ENCODE measurements at regions not wholly inside any gene's neighbourhood (a gene's known extent, or its start where the extent isn't known, plus 50 kb on each side); places are given as distances from the start of the nearest gene placed in this dataset.

DNA sequence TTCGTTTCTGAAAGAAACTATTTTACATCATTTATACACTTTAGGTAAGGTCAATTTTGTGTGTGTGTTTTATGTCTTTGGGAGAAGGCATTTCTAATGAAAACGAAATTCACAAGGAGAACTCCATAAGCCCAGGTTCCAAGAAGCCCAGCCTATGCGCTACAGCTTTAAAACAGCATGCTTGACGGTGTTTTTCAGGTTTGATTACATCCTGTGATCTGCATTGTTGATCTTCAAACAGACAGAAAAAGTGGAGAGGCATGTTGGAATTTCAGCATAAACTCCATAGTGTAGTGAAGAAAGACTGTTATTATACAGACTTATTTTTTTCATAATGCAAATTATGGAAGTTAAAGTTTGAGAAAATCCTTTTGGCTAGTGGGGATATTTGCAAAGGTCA, 187.6 kb downstream of the TEX36 start:
- TF ChIP-seq, protein P1, sequence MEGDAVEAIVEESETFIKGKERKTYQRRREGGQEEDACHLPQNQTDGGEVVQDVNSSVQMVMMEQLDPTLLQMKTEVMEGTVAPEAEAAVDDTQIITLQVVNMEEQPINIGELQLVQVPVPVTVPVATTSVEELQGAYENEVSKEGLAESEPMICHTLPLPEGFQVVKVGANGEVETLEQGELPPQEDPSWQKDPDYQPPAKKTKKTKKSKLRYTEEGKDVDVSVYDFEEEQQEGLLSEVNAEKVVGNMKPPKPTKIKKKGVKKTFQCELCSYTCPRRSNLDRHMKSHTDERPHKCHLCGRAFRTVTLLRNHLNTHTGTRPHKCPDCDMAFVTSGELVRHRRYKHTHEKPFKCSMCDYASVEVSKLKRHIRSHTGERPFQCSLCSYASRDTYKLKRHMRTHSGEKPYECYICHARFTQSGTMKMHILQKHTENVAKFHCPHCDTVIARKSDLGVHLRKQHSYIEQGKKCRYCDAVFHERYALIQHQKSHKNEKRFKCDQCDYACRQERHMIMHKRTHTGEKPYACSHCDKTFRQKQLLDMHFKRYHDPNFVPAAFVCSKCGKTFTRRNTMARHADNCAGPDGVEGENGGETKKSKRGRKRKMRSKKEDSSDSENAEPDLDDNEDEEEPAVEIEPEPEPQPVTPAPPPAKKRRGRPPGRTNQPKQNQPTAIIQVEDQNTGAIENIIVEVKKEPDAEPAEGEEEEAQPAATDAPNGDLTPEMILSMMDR (IDR thresholded peaks at IDR 0.05; ENCODE audit: extremely low read depth in 1 of 2, insufficient read depth in 1 of 2, low read depth in 1 of 2, low read length in 2 of 2) = no peak
- no peak for TF ChIP-seq POLR2A (IDR thresholded peaks at IDR 0.05; ENCODE audit: low read depth, low read length)
- no peak for TF ChIP-seq POLR2AphosphoS5 (IDR thresholded peaks at IDR 0.05; ENCODE audit: insufficient read depth, low read depth, low read length)
